Colonic mucosa (tissue), 4 donors: ENCODE measurements at regions not wholly inside any gene's neighbourhood (a gene's known extent, or its start where the extent isn't known, plus 50 kb on each side); places are given as distances from the start of the nearest gene placed in this dataset.

Experiments
- DNase-seq: peaks from one replicate; pipeline ENCODE4 v3.0.0-alpha.2; 2020
- H3K27ac ChIP-seq: fragments of 200-600 bp; one replicate; pipeline ENCODE4 v1.8.0; 2021
- H3K27me3 ChIP-seq: fragments of 200-600 bp; one replicate; pipeline ENCODE4 v1.8.0; 2021
- H3K36me3 ChIP-seq: fragments of 200-600 bp; one replicate; pipeline ENCODE4 v1.8.0; 2021
- H3K4me1 ChIP-seq: fragments of 200-600 bp; one replicate; pipeline ENCODE4 v1.8.0; 2021; ENCODE audit warnings: mild to moderate bottlenecking
- H3K4me3 ChIP-seq: fragments of 200-600 bp; one replicate; pipeline ENCODE4 v1.8.0; 2021
- H3K9ac ChIP-seq, 2 donors: one replicate each; pipeline ENCODE4 v1.7.0; 2013; ENCODE audit warnings: control low read depth in 2 of 2, low read depth in 2 of 2, low read length in 2 of 2
- H3K9me3 ChIP-seq: fragments of 200-600 bp; one replicate; pipeline ENCODE4 v1.8.0; 2021
- intact Hi-C: fragments of 100-400 bp; cut with DNase I; formaldehyde crosslinking; loops from one replicate; pipeline ENCODE4 v1.14.1; 2022
- TF ChIP-seq, protein P1 (sequence below): fragments of 200-600 bp; IDR thresholded peaks from one replicate; pipeline ENCODE4 v1.8.0; 2022; ENCODE audit warnings: antibody characterized with exemption, mild to moderate bottlenecking
- donor health status: healthy.
- donor health status: DM: no; HTN: no; CAD: no.
- donor health status: DM: no; HTN: no; CAD: no.

- TF ChIP-seq, protein P1, sequence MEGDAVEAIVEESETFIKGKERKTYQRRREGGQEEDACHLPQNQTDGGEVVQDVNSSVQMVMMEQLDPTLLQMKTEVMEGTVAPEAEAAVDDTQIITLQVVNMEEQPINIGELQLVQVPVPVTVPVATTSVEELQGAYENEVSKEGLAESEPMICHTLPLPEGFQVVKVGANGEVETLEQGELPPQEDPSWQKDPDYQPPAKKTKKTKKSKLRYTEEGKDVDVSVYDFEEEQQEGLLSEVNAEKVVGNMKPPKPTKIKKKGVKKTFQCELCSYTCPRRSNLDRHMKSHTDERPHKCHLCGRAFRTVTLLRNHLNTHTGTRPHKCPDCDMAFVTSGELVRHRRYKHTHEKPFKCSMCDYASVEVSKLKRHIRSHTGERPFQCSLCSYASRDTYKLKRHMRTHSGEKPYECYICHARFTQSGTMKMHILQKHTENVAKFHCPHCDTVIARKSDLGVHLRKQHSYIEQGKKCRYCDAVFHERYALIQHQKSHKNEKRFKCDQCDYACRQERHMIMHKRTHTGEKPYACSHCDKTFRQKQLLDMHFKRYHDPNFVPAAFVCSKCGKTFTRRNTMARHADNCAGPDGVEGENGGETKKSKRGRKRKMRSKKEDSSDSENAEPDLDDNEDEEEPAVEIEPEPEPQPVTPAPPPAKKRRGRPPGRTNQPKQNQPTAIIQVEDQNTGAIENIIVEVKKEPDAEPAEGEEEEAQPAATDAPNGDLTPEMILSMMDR = no peak
- Histone ChIP-seq H3K27me3 (peaks cover 5% of the 10 kb centered on the region), H3K4me1 (no peaks in the 10 kb centered on the region), H3K4me3 (no peak overlapping the region), H3K9ac (no peak overlapping the region), H3K9me3 (no peaks in the 10 kb centered on the region), H3K27ac (no peak overlapping the region), H3K36me3 (no peaks in the 10 kb centered on the region)
- no peak for DNase-seq
- intact Hi-C loops = no loop called here
Measured at GRCh38 chr10:128545216-128545615, 419.0 kb upstream of the MKI67 start.

DNA sequence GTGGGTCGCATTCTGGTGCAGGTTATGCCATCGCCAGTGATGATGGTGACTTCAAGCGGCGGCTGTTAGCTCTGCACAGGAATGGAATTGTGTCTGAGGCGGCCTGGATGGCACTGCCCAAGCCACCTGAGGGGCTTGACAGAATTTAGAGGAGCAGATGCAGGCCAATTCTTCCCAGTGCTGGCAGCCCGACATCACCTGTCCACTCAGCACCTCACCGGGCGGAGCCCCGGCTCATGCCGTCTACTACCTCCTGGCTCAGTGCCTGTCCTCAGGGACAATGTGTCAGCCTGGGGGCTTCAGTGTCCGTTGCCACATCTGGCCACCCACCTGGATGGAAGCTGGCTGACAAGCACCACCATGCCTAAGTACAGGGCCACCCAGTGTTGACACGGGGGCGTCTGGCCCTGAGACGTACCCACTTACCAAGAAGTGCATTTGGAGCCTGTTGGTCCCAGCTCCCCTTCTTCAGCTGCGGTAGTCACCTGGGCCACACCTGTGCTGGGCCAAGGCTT lies 420.5 kb upstream of the MKI67 start:
- no peaks in the 10 kb centered on the region for H3K4me1 ChIP-seq
- TF ChIP-seq, protein P1 = no peak
- H3K27ac ChIP-seq = no peak overlapping the region
- no peak for DNase-seq
- no peaks in the 10 kb centered on the region for H3K9me3 ChIP-seq
- intact Hi-C loops = no loop called here
- no peak overlapping the region for H3K4me3 ChIP-seq
- no peaks in the 10 kb centered on the region for H3K27me3 ChIP-seq
- H3K9ac ChIP-seq = no peak overlapping the region
- no peaks in the 10 kb centered on the region for H3K36me3 ChIP-seq

GRCh38 chr10:128549101-128549608 lies 422.9 kb upstream of the MKI67 start:
- intact Hi-C loops = no loop called here
- Histone ChIP-seq H3K9me3 (no peaks in the 10 kb centered on the region), H3K4me1 (no peaks in the 10 kb centered on the region), H3K27ac (no peak overlapping the region), H3K36me3 (no peaks in the 10 kb centered on the region), H3K27me3 (no peaks in the 10 kb centered on the region), H3K9ac (no peak overlapping the region), H3K4me3 (no peak overlapping the region)
- DNase-seq = no peak
- TF ChIP-seq, protein P1 = no peak

GRCh38 chr10:128550045-128550444 lies 423.8 kb upstream of the MKI67 start:
- intact Hi-C loops = loop anchor here (10.0 kb wide), 1 partner anchor 305 kb away; no protein-coding TSS in a partner anchor
- Histone ChIP-seq H3K36me3 (no peaks in the 10 kb centered on the region), H3K9me3 (no peaks in the 10 kb centered on the region), H3K4me3 (no peak overlapping the region), H3K27ac (no peak overlapping the region), H3K4me1 (no peaks in the 10 kb centered on the region), H3K27me3 (no peaks in the 10 kb centered on the region), H3K9ac (no peak overlapping the region)
- TF ChIP-seq, protein P1 = no peak
- no peak for DNase-seq

DNA sequence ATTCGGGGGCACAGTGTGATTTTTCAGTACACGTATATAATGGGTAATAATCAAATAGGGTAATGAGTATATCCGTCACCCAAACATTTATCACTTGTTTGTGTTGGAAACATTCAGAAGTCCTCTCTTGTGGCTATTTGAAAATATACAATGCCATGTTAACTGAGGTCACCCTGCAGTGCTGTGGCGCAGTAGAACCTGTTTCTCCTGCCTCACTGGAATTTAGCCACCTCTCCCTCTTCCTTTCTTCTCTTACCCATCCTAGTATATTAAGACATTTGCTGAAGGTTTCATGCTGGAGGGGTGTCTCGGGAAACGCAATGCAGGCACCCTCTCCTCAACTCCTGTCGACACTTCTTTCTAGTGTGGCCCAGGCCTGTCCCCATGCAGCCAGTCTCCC lies 425.3 kb upstream of the MKI67 start:
- H3K4me1 ChIP-seq = no peaks in the 10 kb centered on the region
- H3K27me3 ChIP-seq = no peaks in the 10 kb centered on the region
- H3K9me3 ChIP-seq = no peaks in the 10 kb centered on the region
- intact Hi-C loops = loop anchor here (10.0 kb wide), 1 partner anchor 303 kb away; no protein-coding TSS in a partner anchor
- DNase-seq = no peak
- TF ChIP-seq, protein P1 = no peak
- H3K27ac ChIP-seq = no peak overlapping the region
- H3K36me3 ChIP-seq = no peaks in the 10 kb centered on the region
- H3K4me3 ChIP-seq = no peak overlapping the region
- H3K9ac ChIP-seq = no peak overlapping the region
